ENCODE measurements at regions not wholly inside any gene's neighbourhood (a gene's known extent, or its start where the extent isn't known, plus 50 kb on each side); places are given as distances from the start of the nearest gene placed in this dataset.

- no peak for TF ChIP-seq CTCF (IDR thresholded peaks at IDR 0.05; ENCODE audit: insufficient read depth, low read depth, low read length)
- no peak for TF ChIP-seq EZH2 (IDR thresholded peaks at IDR 0.05; ENCODE audit: insufficient read depth, low read length)
Observed at GRCh38 chr10:46169736-46170135, 117.1 kb upstream of the ANTXRL start.
